ENCODE measurements at regions not wholly inside any gene's neighbourhood (a gene's known extent, or its start where the extent isn't known, plus 50 kb on each side); places are given as distances from the start of the nearest gene placed in this dataset.

- DNase-seq = no peak
Measured at GRCh38 chr2:204187229-204188083, 250.9 kb downstream of the ICOS start.

GRCh38 chr2:204191574-204191973, 255.0 kb downstream of the ICOS start:
- DNase-seq = no peak

- DNase-seq = no peak
Measured at GRCh38 chr2:204195498-204195897, 258.9 kb downstream of the ICOS start.

- DNase-seq = no peak
Measured at GRCh38 chr2:204197336-204198005, 260.9 kb downstream of the ICOS start.

GRCh38 chr2:204199357-204199756, 262.8 kb downstream of the ICOS start:
- DNase-seq = no peak

GRCh38 chr2:204201507-204201906, 264.9 kb downstream of the ICOS start:
- DNase-seq = no peak

DNA sequence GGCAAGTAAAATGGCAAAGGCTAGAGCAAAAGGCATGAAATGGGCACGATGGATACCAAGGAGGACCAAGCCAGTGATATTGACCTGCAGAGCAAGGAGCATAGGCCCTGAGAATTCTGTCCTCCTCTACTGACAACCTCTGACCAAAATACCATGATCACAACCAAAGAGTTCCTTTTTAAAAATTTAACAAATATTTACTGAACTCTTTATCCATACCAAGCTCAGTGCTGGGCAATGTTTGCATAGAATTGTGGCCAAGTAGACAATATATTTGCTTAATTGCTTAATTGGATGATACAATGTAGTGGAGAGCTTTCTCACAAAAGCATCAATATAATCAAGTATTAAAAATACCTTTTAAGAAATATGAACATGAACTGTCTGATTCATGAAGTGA, 265.7 kb downstream of the ICOS start:
- DNase-seq = no peak

GRCh38 chr2:204203704-204204103, 267.1 kb downstream of the ICOS start:
- DNase-seq = no peak

DNA sequence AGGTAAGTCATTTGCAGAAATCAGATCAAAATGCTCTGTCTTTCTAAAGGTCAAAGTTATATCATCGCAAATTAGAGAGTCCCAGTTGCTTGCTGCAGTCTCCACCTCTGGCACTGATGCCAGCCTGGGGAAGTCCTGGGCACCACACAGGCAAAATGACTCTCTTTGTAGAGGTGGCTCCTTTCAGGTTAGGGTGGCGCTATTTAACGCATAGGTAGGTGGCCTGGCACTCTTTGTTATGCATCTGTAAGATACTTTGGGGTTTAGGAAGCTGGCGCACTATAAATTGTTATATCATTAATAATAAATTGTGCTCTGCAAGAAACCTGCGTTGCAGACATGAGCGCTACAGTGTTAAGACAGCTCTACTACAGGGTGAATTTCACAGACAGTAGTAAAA, 268.5 kb downstream of the ICOS start:
- no peak for DNase-seq

DNA sequence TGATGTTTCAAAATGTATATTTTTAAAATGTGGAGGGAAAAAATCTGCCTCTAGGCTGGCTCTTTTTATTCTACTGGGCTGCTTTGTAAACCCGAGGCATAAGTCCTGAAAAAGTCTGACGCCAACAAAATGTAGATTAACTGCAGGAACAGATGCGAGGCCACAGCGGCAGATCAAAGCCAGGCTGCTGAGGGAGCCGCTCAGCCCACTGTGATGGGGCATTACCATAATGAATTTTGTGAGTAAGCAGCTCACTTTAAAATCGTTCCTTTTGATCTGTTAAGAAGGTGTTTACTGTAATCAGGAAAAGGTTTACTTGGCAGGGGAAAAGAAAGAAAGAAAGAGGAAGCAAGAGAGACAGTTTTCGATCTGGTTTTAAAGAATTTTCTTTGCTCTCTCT, 269.0 kb downstream of the ICOS start:
- no peak for DNase-seq

DNA sequence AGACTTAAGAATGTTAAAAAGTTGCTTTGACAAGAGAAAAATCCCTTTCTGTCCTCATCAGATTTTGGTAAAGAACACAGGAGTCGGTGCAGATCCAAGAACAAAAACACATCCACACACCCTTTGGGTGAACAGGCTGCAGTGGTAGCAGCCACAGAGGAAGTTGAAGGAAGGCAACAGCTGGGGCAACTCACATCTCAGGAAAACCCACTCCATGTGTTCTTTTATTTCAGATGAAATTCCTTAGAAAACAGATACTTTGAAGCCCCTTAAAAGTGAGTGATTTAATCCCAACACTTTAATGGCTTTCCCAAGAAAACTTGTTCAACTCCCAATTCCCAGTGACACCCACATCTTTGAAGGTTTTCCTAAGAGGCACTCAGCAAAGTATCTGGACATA, 271.3 kb downstream of the ICOS start:
- no peak for DNase-seq

GRCh38 chr2:204213588-204213987, 277.0 kb downstream of the ICOS start:
- DNase-seq = no peak

- DNase-seq = no peak
Measured at GRCh38 chr2:204218040-204218439, 281.5 kb downstream of the ICOS start.

DNA sequence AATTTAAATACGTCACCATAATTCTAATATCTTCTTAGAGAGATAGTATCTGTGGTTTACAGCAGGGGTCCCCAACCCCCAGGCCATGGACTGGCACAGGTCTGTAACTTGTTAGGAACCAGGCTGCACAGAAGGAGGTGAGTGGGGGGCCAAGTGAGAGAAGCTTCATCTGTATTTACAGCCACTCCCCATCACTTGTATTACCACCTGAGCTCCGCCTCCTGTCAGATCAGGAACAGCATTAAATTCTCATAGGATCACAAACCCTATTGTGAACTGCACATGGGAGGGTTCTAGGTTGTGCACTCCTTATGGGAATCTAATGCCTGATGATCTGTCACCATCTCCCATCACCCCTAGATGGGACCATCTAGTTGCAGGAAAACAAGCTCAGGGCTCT, 282.6 kb downstream of the ICOS start:
- DNase-seq = no peak

DNA sequence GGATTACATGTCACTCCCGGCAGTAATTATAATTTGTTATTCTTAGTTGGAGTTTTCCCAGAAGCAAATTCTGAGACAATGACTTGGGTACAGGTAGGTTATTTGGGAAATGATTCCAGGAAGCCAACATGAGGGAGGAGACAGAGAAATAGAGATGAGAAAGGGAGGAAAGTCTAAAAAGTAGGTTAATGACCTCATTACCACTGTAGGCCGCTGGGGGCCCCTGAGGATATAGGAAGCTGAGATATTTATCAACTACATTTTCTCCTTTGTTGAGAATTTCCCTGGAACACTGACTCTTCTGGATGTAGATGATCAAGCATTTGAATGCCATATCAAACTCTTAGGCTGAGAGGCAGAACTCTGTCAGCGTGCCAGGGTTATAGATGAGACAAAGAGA, 284.3 kb downstream of the ICOS start:
- no peak for DNase-seq

GRCh38 chr2:204223046-204223445, 286.5 kb downstream of the ICOS start:
- DNase-seq = no peak

GRCh38 chr2:204223544-204223943, 287.0 kb downstream of the ICOS start:
- no peak for DNase-seq

GRCh38 chr2:204225671-204226073, 289.1 kb downstream of the ICOS start:
- DNase-seq = no peak

DNA sequence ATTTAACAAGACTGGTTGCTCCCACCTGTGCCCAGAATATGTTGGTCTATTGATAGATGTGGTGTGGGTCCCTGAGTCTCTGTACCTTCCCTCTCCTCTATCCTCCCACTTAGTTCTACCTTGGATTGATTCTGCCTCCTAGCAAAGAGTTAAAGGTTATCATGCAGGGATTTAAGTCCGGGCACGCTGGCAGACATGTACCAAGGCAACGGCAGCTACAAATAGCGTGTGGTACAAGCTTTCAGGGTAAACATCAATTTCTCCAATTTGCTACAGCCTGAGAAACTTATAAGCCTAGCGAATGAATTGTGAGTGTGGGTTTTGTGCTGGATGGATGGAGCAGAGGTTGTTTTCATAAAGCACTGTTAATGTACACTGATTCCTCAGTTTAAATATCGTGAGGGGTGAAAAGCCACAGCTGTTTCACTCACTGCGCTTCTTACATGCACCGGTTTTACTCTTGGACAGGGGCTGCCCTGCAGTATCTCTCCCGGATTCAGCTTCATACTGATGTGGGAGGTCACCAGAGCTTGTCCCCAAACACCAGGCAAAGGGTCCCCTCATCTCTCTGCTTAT, 289.8 kb downstream of the ICOS start:
- DNase-seq = no peak

DNA sequence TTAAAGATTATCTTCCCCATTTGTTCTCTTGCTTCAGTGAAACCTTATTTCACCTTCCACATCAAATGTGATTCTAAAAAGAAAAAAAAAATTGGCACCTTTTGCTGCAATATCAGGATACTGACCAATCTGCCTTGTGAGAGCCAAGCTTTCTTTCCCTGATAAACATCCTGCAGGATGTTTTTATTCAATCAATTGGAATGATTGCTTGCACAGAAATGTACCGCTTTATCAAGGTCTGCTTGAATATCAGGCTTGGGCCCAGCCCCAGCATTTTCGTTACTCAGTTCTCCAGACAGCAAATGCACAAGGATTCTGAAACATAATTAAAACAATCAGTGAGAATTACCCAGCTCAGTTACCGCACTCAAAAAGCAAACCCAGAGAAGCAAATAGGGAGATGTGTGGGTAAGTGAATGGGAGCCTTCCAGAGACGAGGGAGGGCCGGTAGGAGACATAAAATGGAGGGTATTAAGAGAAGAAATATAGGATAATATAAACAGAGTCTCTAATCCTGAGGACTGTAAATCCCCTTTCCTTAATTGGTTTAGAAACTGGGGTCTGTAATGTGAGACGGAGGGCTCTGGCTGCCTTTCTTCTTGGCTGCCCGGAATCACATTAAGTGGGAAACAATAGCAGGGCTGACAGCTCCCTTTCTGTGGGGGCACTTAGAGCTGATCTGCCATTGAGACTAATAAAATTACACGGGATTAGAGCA, 291.8 kb downstream of the ICOS start:
- DNase-seq = no peak

DNA sequence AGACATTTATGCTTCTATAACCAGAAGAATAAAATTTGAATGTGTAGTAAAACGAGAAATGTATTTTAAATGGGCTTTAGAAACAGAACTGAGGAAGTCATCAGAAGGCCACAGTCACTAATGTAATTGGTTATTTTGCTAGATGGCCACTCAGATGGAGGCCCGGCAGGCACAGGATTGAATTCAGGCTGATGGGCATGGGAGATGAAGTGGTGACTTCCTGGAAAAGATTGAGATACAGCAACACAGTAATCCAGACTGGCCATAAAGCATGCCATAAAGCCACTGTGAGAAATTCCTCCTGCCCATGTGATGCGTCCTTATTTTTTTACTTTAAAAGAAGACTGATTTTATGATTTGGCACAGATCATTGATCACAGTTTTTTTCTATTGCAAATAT, 297.7 kb downstream of the ICOS start:
- DNase-seq = no peak

- DNase-seq = no peak
Measured at GRCh38 chr2:204234879-204235278, 298.3 kb downstream of the ICOS start.

DNA sequence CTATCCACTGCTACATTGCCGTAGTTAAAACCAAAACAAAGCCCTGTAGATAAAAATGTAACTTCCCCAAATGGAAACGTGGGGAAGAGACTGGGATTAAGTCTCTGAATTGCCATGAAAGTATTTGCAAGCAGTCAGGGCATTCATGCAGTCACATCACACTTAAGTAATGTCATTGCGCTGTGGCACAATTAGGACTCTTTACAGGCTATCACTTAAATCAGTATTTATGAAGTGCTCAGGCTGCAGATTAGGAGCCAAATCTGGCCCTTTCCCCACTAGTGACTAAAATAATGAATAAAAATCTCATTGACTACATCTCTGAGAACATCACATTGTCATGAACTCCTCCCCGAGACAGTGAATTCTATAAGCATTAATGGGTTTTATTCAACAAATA, 300.9 kb downstream of the ICOS start:
- DNase-seq = no peak
